GM23248 (cell line): ENCODE measurements at regions not wholly inside any gene's neighbourhood (a gene's known extent, or its start where the extent isn't known, plus 50 kb on each side); places are given as distances from the start of the nearest gene placed in this dataset.

Experiments
- EZH2 ChIP-seq: fragments of 200-600 bp; sonication (generic); IDR thresholded peaks from 2 replicates; pipeline ENCODE4 v1.6.1; 2018; ENCODE audit warnings: antibody characterized with exemption, mild to moderate bottlenecking; ENCODE audit not compliant: insufficient read depth, poor library complexity, severe bottlenecking
- EZH2phosphoT487 ChIP-seq: fragments of 200-600 bp; sonication (generic); IDR thresholded peaks from 2 replicates; pipeline ENCODE4 v1.6.1; 2018; ENCODE audit warnings: antibody characterized with exemption, moderate library complexity, mild to moderate bottlenecking, low read depth; ENCODE audit not compliant: insufficient read depth

GRCh38 chr5:144102979-144103378 lies 67.5 kb downstream of the YIPF5 start:
- TF ChIP-seq EZH2 (no peak), EZH2phosphoT487 (no peak)
